GM12865 (cell line): ENCODE measurements at regions not wholly inside any gene's neighbourhood (a gene's known extent, or its start where the extent isn't known, plus 50 kb on each side); places are given as distances from the start of the nearest gene placed in this dataset.

ENCODE experiments used
- DNase-seq: peaks from one replicate; pipeline ENCODE4 v3.0.0; 2010; ENCODE audit warnings: low read depth
- H3K4me3 ChIP-seq: 2 replicates; pipeline ENCODE4 v1.5.1; 2011; ENCODE audit warnings: mild to moderate bottlenecking, low read depth, low read length, control low read depth
- CTCF ChIP-seq: IDR thresholded peaks from 2 replicates; pipeline ENCODE4 v1.5.1; 2011; ENCODE audit warnings: low read length, control low read depth, low read depth, inconsistent platforms; ENCODE audit not compliant: insufficient read depth; ENCODE audit errors: missing control alignments

GRCh38 chr5:92371889-92372235 is 988.7 kb upstream of the ARRDC3 start:
- TF ChIP-seq CTCF = no peak
- no peak overlapping the region for H3K4me3 ChIP-seq
- DNase-seq = no peak

- no peak for TF ChIP-seq CTCF
- no peak for DNase-seq
- no peak overlapping the region for H3K4me3 ChIP-seq
Observed at GRCh38 chr5:92371171-92371888, 988.2 kb upstream of the ARRDC3 start.

GRCh38 chr5:92370032-92370431 is 986.9 kb upstream of the ARRDC3 start:
- no peak for DNase-seq
- H3K4me3 ChIP-seq = no peak overlapping the region
- TF ChIP-seq CTCF = no peak

GRCh38 chr5:92369587-92369986 is 986.5 kb upstream of the ARRDC3 start:
- no peak overlapping the region for H3K4me3 ChIP-seq
- TF ChIP-seq CTCF = no peak
- no peak for DNase-seq

- H3K4me3 ChIP-seq = no peak overlapping the region
- no peak for TF ChIP-seq CTCF
- no peak for DNase-seq
Observed at GRCh38 chr5:92364986-92365550, 982.0 kb upstream of the ARRDC3 start.

- no peak overlapping the region for H3K4me3 ChIP-seq
- no peak for DNase-seq
- TF ChIP-seq CTCF = no peak
Observed at GRCh38 chr5:92353107-92354030, 970.3 kb upstream of the ARRDC3 start.
